ENCODE measurements at regions not wholly inside any gene's neighbourhood (a gene's known extent, or its start where the extent isn't known, plus 50 kb on each side); places are given as distances from the start of the nearest gene placed in this dataset.
A peak's percentile ranks its signal among the peaks of the same experiment; 100 is the strongest.

DNA sequence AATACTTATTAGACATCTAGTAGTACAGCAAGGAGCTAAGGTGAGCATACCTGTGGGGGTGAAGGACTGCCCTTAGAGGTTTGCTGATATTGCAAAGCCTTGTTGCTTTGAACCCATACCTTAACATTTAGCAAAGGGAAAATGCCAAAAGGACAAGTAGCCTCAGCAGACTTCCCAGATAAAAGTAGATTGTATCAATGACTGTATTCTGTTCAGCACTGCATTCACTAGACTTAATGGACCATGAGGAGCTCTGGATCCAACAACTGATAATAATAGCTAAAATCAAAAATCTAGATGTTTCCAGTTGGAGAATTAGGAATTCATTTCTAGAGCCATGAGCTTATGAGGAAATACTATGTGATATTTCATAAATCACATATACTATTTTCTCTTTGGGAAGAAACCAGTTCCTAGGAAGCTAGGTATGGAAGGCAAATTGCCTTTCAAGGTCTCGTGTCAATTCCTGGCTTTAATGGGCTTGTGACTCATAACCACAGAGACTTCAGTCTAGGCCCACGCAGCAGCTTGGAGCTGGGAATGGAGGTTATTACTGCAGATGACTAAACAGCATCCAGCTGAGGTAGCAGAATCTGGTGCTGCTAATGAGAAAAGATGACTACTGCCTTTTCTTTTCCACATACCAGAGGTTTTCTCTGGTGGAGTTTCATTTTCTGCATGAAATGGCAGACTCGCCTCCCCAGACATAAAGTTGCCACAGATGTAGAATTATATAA is 191.2 kb upstream of the NABP1 start:
- H3K27ac ChIP-seq (ENCODE audit: low read depth, low read length), result peak overlapping the region; percentile 86
- no peak for TF ChIP-seq EZH2 (IDR thresholded peaks at IDR 0.05; ENCODE audit: insufficient read depth, low read length)
- no peak for TF ChIP-seq CTCF (IDR thresholded peaks at IDR 0.05; ENCODE audit: insufficient read depth, low read depth, low read length)
- H3K4me1 Mint-ChIP-seq (ENCODE audit: low read depth, unreplicated experiment), result peaks cover 40% of the 10 kb centered on the region
- H2AFZ ChIP-seq (ENCODE audit: low read depth, low read length), result no peak overlapping the region
- H3K4me2 ChIP-seq (ENCODE audit: low read length), result peak overlapping the region; percentile 66
- no peaks in the 10 kb centered on the region for H3K36me3 Mint-ChIP-seq (ENCODE audit: low read depth, unreplicated experiment)
- peak overlapping the region; percentile 97 for H3K27ac Mint-ChIP-seq (ENCODE audit: unreplicated experiment)
- H3K27me3 Mint-ChIP-seq (ENCODE audit: low read depth, unreplicated experiment), result no peaks in the 10 kb centered on the region
- no peaks in the 10 kb centered on the region for H3K36me3 ChIP-seq (ENCODE audit: insufficient read depth, low read length)
- H3K4me1 ChIP-seq (ENCODE audit: insufficient read depth, low read length), result peaks cover 25% of the 10 kb centered on the region
- H3K4me3 ChIP-seq (ENCODE audit: insufficient read depth, low read depth, low read length), result peak overlapping the region; percentile 7
- no peaks in the 10 kb centered on the region for H3K79me2 ChIP-seq (ENCODE audit: insufficient read depth, low read length)
- FAIRE-seq (peak; percentile 99), DNase-seq (ENCODE audit: low read depth) (peak; percentile 100)
- H4K20me1 ChIP-seq (ENCODE audit: insufficient read depth, low read length), result no peaks in the 10 kb centered on the region
- peak overlapping the region; percentile 66 for H3K4me3 Mint-ChIP-seq (ENCODE audit: unreplicated experiment)
- no peaks in the 10 kb centered on the region for H3K27me3 ChIP-seq (ENCODE audit: insufficient read depth, low read length)
- H3K9ac ChIP-seq (ENCODE audit: low read length), result peak overlapping the region; percentile 53
- peaks cover 13% of the 10 kb centered on the region for H3K9me3 Mint-ChIP-seq (ENCODE audit: unreplicated experiment)
- peaks cover 10% of the 10 kb centered on the region for H3K9me3 ChIP-seq (ENCODE audit: insufficient read depth, low read depth, low read length)

DNA sequence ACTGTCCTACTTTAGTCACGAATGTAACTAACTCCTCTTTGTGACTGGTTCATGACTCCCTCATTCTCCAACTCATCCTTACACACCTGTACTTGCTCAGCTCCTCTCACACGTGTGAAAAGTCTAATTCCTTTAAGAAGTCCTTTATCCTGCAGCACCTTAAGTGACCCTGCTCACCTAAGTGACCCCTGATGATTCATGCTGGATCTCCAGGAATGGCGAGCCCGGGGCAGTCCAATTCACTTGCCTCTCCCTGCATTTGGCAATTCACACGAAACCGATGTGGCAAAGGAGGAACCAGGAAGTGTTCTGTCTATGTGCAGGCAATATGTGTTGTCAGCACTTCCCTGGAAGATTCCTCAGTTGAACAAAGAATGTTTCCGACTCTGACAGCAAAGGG is 189.8 kb upstream of the NABP1 start:
- peak overlapping the region; percentile 51 for H2AFZ ChIP-seq (ENCODE audit: low read depth, low read length)
- H3K27ac Mint-ChIP-seq (ENCODE audit: unreplicated experiment), result peak overlapping the region; percentile 97
- peaks cover 25% of the 10 kb centered on the region for H3K4me1 ChIP-seq (ENCODE audit: insufficient read depth, low read length)
- no peak for FAIRE-seq
- peak; percentile 20 for DNase-seq (ENCODE audit: low read depth)
- H3K79me2 ChIP-seq (ENCODE audit: insufficient read depth, low read length), result no peaks in the 10 kb centered on the region
- H3K4me3 ChIP-seq (ENCODE audit: insufficient read depth, low read depth, low read length), result no peak overlapping the region
- H3K9me3 Mint-ChIP-seq (ENCODE audit: unreplicated experiment), result peaks cover 3% of the 10 kb centered on the region
- no peaks in the 10 kb centered on the region for H3K27me3 ChIP-seq (ENCODE audit: insufficient read depth, low read length)
- TF ChIP-seq EZH2 (IDR thresholded peaks at IDR 0.05; ENCODE audit: insufficient read depth, low read length) (no peak), CTCF (IDR thresholded peaks at IDR 0.05; ENCODE audit: insufficient read depth, low read depth, low read length) (no peak)
- H3K4me1 Mint-ChIP-seq (ENCODE audit: low read depth, unreplicated experiment), result peaks cover 38% of the 10 kb centered on the region
- peaks cover 2% of the 10 kb centered on the region for H3K9me3 ChIP-seq (ENCODE audit: insufficient read depth, low read depth, low read length)
- no peak overlapping the region for H3K4me3 Mint-ChIP-seq (ENCODE audit: unreplicated experiment)
- no peak overlapping the region for H3K9ac ChIP-seq (ENCODE audit: low read length)
- no peaks in the 10 kb centered on the region for H4K20me1 ChIP-seq (ENCODE audit: insufficient read depth, low read length)
- peak overlapping the region; percentile 86 for H3K27ac ChIP-seq (ENCODE audit: low read depth, low read length)
- no peaks in the 10 kb centered on the region for H3K36me3 ChIP-seq (ENCODE audit: insufficient read depth, low read length)
- H3K36me3 Mint-ChIP-seq (ENCODE audit: low read depth, unreplicated experiment), result no peaks in the 10 kb centered on the region
- H3K27me3 Mint-ChIP-seq (ENCODE audit: low read depth, unreplicated experiment), result no peaks in the 10 kb centered on the region
- peak overlapping the region; percentile 66 for H3K4me2 ChIP-seq (ENCODE audit: low read length)

DNA sequence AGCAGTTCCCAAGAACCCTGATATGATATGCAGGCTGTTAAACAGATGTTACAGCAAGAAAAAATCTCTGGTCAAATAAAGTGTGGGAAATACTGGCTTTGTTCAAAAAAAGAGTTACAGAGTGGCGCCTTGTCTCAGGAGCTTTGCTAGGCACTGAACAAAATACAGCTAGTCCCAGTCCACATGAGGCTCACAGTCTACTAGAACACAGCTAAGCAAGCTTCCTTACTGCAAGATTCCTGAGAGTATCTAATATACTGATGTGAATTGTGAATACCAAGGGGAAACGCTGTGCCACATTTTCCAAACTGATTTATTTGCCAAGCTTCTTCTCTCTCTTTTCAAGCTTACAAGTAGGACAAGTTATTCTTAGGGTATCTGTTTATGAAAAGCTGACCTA is 188.8 kb upstream of the NABP1 start:
- Histone ChIP-seq H3K9ac (ENCODE audit: low read length) (no peak overlapping the region), H4K20me1 (ENCODE audit: insufficient read depth, low read length) (no peaks in the 10 kb centered on the region), H3K9me3 (ENCODE audit: insufficient read depth, low read depth, low read length) (no peaks in the 10 kb centered on the region), H2AFZ (ENCODE audit: low read depth, low read length) (no peak overlapping the region), H3K4me3 (ENCODE audit: insufficient read depth, low read depth, low read length) (no peak overlapping the region), H3K4me1 (ENCODE audit: insufficient read depth, low read length) (peaks cover 25% of the 10 kb centered on the region), H3K4me2 (ENCODE audit: low read length) (no peak overlapping the region), H3K36me3 (ENCODE audit: insufficient read depth, low read length) (no peaks in the 10 kb centered on the region), H3K79me2 (ENCODE audit: insufficient read depth, low read length) (no peaks in the 10 kb centered on the region), H3K27ac (ENCODE audit: low read depth, low read length) (no peak overlapping the region), H3K27me3 (ENCODE audit: insufficient read depth, low read length) (no peaks in the 10 kb centered on the region)
- DNase-seq (ENCODE audit: low read depth) (no peak), FAIRE-seq (no peak)
- H3K36me3 Mint-ChIP-seq (ENCODE audit: low read depth, unreplicated experiment), result peaks cover 3% of the 10 kb centered on the region
- H3K4me1 Mint-ChIP-seq (ENCODE audit: low read depth, unreplicated experiment), result peaks cover 38% of the 10 kb centered on the region
- H3K4me3 Mint-ChIP-seq (ENCODE audit: unreplicated experiment), result no peak overlapping the region
- peaks cover 3% of the 10 kb centered on the region for H3K9me3 Mint-ChIP-seq (ENCODE audit: unreplicated experiment)
- no peaks in the 10 kb centered on the region for H3K27me3 Mint-ChIP-seq (ENCODE audit: low read depth, unreplicated experiment)
- no peak overlapping the region for H3K27ac Mint-ChIP-seq (ENCODE audit: unreplicated experiment)
- TF ChIP-seq EZH2 (IDR thresholded peaks at IDR 0.05; ENCODE audit: insufficient read depth, low read length), result no peak
- TF ChIP-seq CTCF (IDR thresholded peaks at IDR 0.05; ENCODE audit: insufficient read depth, low read depth, low read length), result no peak
